Smooth muscle cell (in vitro differentiated cells): ENCODE measurements at regions not wholly inside any gene's neighbourhood (a gene's known extent, or its start where the extent isn't known, plus 50 kb on each side); places are given as distances from the start of the nearest gene placed in this dataset.

ENCODE experiments used
- DNase-seq: peaks from one replicate; lab custom pipeline; 2025; ENCODE audit not compliant: unreplicated experiment; lab: John Stamatoyannopoulos, UW
- H2AFZ ChIP-seq: fragments of 200-600 bp; sonication (generic); 2 replicates; pipeline ENCODE4 v1.6.0; 2016; ENCODE audit warnings: antibody characterized with exemption, low read depth, mild to moderate bottlenecking
- H3F3A ChIP-seq: fragments of 200-600 bp; sonication (generic); 2 replicates; pipeline ENCODE4 v1.6.0; 2017; ENCODE audit warnings: antibody characterized with exemption, low read depth
- H3K27ac ChIP-seq: fragments of 200-600 bp; sonication (generic); 2 replicates; pipeline ENCODE4 v1.5.1; 2016; ENCODE audit warnings: low read depth, mild to moderate bottlenecking
- H3K27me3 ChIP-seq: fragments of 200-600 bp; sonication (generic); 2 replicates; pipeline ENCODE4 v1.6.1; 2016; ENCODE audit warnings: low read depth, mild to moderate bottlenecking
- H3K36me3 ChIP-seq: fragments of 200-600 bp; sonication (generic); 2 replicates; pipeline ENCODE4 v1.5.1; 2016; ENCODE audit warnings: low read depth
- H3K4me1 ChIP-seq: fragments of 200-600 bp; sonication (generic); 2 replicates; pipeline ENCODE4 v1.5.1; 2016; ENCODE audit warnings: low read depth
- H3K4me2 ChIP-seq: fragments of 200-600 bp; sonication (generic); 2 replicates; pipeline ENCODE4 v1.6.0; 2016; ENCODE audit warnings: mild to moderate bottlenecking
- H3K4me3 ChIP-seq: fragments of 200-600 bp; sonication (generic); 2 replicates; pipeline ENCODE4 v1.5.1; 2016; ENCODE audit warnings: mild to moderate bottlenecking
- H3K79me2 ChIP-seq: fragments of 200-600 bp; sonication (generic); 2 replicates; pipeline ENCODE4 v1.6.0; 2016; ENCODE audit warnings: low read depth, mild to moderate bottlenecking
- H3K9ac ChIP-seq: fragments of 200-600 bp; sonication (generic); 2 replicates; pipeline ENCODE4 v1.6.0; 2016; ENCODE audit warnings: low read depth
- H3K9me3 ChIP-seq: fragments of 200-600 bp; sonication (generic); replicated peaks from 2 replicates; pipeline ENCODE4 v1.5.1; 2016; ENCODE audit warnings: low read depth
- H4K20me1 ChIP-seq: fragments of 200-600 bp; sonication (generic); 2 replicates; pipeline ENCODE4 v1.6.0; 2016; ENCODE audit warnings: low read depth
- CTCF ChIP-seq: fragments of 200-600 bp; sonication (generic); IDR thresholded peaks from 2 replicates; pipeline ENCODE4 v1.5.1; 2017; ENCODE audit warnings: borderline replicate concordance, mild to moderate bottlenecking, antibody characterized with exemption; ENCODE audit not compliant: insufficient read depth, poor library complexity, severe bottlenecking
- WGBS: methylation state at CpG from one replicate; pipeline ENCODE4 v1.1.7; 2016; ENCODE audit warnings: low lambda C conversion rate; 5-methylcytosine and 5-hydroxymethylcytosine counted together

- no peaks in the 10 kb centered on the region for H4K20me1 ChIP-seq
- TF ChIP-seq CTCF, result no peak
- 68% methylated on average over 4 of the region's 4 CpGs for WGBS
Measured at GRCh38 chrX:124224528-124224927, 107.9 kb upstream of the TEX13D start.

GRCh38 chrX:124226129-124226528, 106.3 kb upstream of the TEX13D start:
- TF ChIP-seq CTCF, result no peak
- H4K20me1 ChIP-seq, result no peaks in the 10 kb centered on the region
- H3K4me3 ChIP-seq, result no peak overlapping the region
- peaks cover 5% of the 10 kb centered on the region for H3K4me1 ChIP-seq
- H3K4me2 ChIP-seq, result no peak overlapping the region
- DNase-seq, result no peak
- no peak overlapping the region for H3K9ac ChIP-seq
- H3K27ac ChIP-seq, result no peak overlapping the region
- H2AFZ ChIP-seq, result no peak overlapping the region
- no peaks in the 10 kb centered on the region for H3K36me3 ChIP-seq
- no peaks in the 10 kb centered on the region for H3K9me3 ChIP-seq
- no peaks in the 10 kb centered on the region for H3K79me2 ChIP-seq
- no peaks in the 10 kb centered on the region for H3K27me3 ChIP-seq
- H3F3A ChIP-seq, result no peaks in the 10 kb centered on the region
- WGBS, result 65% methylated on average over 2 of the region's 2 CpGs

More at GRCh38 chrX:124224528-124224927, 107.9 kb upstream of the TEX13D start:
- Histone ChIP-seq H3K4me3 (no peak overlapping the region), H3K36me3 (no peaks in the 10 kb centered on the region), H3F3A (no peaks in the 10 kb centered on the region), H3K9ac (no peak overlapping the region), H3K9me3 (no peaks in the 10 kb centered on the region), H3K4me1 (no peaks in the 10 kb centered on the region), H2AFZ (no peak overlapping the region), H3K27ac (no peak overlapping the region), H3K79me2 (no peaks in the 10 kb centered on the region), H3K27me3 (no peaks in the 10 kb centered on the region), H3K4me2 (no peak overlapping the region)
- no peak for DNase-seq

GRCh38 chrX:124228849-124229248, 103.6 kb upstream of the TEX13D start:
- Histone ChIP-seq H3K27ac (no peak overlapping the region), H3K9me3 (no peaks in the 10 kb centered on the region), H3K36me3 (no peaks in the 10 kb centered on the region), H2AFZ (no peak overlapping the region), H3K27me3 (no peaks in the 10 kb centered on the region), H3K4me1 (peaks cover 10% of the 10 kb centered on the region), H3K79me2 (no peaks in the 10 kb centered on the region), H3F3A (no peaks in the 10 kb centered on the region), H3K4me3 (no peak overlapping the region), H3K4me2 (no peak overlapping the region), H3K9ac (no peak overlapping the region), H4K20me1 (no peaks in the 10 kb centered on the region)
- 72% methylated on average over 4 of the region's 4 CpGs for WGBS
- no peak for TF ChIP-seq CTCF
- DNase-seq, result no peak

- Histone ChIP-seq H3K27ac (no peak overlapping the region), H3K4me2 (no peak overlapping the region), H3K4me3 (no peak overlapping the region), H3K9me3 (no peaks in the 10 kb centered on the region), H3K79me2 (no peaks in the 10 kb centered on the region), H2AFZ (no peak overlapping the region), H3K9ac (no peak overlapping the region), H3K27me3 (no peaks in the 10 kb centered on the region), H3K36me3 (no peaks in the 10 kb centered on the region), H3F3A (no peaks in the 10 kb centered on the region), H4K20me1 (no peaks in the 10 kb centered on the region), H3K4me1 (peaks cover 10% of the 10 kb centered on the region)
- DNase-seq, result no peak
- no peak for TF ChIP-seq CTCF
- 60% methylated on average over 4 of the region's 4 CpGs for WGBS
Measured at GRCh38 chrX:124229374-124229773, 103.1 kb upstream of the TEX13D start.
